ENCODE measurements at regions not wholly inside any gene's neighbourhood (a gene's known extent, or its start where the extent isn't known, plus 50 kb on each side); places are given as distances from the start of the nearest gene placed in this dataset.

DNA sequence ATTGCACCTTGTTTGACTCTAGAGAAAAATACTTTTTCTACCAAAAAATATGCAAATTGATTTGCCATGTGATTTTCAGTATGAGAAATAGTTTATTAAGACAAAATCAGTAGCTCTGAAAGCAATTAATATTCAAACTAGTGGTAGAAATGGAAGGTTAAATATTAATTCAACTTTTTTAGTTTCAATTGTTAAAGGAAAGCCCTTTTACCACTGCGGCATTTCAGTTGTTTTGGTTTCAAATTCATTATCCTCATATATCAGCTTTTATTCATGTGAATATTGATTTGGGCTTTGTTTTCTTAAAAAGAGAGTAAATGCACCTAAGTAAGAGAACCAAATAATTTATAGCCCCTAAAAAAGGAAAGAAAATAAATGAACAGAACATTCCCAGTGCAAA, 660.6 kb upstream of the CHD1 start:
- TF ChIP-seq, protein P1, sequence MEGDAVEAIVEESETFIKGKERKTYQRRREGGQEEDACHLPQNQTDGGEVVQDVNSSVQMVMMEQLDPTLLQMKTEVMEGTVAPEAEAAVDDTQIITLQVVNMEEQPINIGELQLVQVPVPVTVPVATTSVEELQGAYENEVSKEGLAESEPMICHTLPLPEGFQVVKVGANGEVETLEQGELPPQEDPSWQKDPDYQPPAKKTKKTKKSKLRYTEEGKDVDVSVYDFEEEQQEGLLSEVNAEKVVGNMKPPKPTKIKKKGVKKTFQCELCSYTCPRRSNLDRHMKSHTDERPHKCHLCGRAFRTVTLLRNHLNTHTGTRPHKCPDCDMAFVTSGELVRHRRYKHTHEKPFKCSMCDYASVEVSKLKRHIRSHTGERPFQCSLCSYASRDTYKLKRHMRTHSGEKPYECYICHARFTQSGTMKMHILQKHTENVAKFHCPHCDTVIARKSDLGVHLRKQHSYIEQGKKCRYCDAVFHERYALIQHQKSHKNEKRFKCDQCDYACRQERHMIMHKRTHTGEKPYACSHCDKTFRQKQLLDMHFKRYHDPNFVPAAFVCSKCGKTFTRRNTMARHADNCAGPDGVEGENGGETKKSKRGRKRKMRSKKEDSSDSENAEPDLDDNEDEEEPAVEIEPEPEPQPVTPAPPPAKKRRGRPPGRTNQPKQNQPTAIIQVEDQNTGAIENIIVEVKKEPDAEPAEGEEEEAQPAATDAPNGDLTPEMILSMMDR (conservative IDR thresholded peaks at IDR 0.05), result no peak
- TF ChIP-seq ZFX (IDR thresholded peaks at IDR 0.05), result no peak

Measured in C4-2B (cell line).